GM12878 (cell line): ENCODE measurements at regions not wholly inside any gene's neighbourhood (a gene's known extent, or its start where the extent isn't known, plus 50 kb on each side); places are given as distances from the start of the nearest gene placed in this dataset.

Source experiments
- ATAC-seq: fragments of 200-7000 bp; cut with Tn5 transposase; 3 replicates; pipeline ENCODE4 v1.9.1; 2020; ENCODE audit warnings: mild to moderate bottlenecking, moderate library complexity
- BruUV-seq: library from RNA; stranded (reverse); fragments of 400-500 nt; replicated peaks from 2 replicates; lab custom pipeline; 2021; lab: Mats Ljungman, UMichigan
- CTCF ChIA-PET: fragments of 300-600 bp; sonication (Branson Sonifier 250); formaldehyde crosslinking; extraction: SDS; loops from one replicate; lab custom pipeline; 2021; ENCODE audit warnings: inconsistent platforms; lab: Yijun Ruan, JAX
- POLR2A ChIA-PET: fragments of 350-600 bp; formaldehyde crosslinking; extraction: SDS; loops from one replicate; lab custom pipeline; 2021; ENCODE audit warnings: inconsistent platforms; lab: Charles Lee
- RAD21 ChIA-PET: fragments of 300-600 bp; sonication (Branson Sonifier 250); formaldehyde crosslinking; loops from one replicate; lab custom pipeline; 2023; ENCODE audit warnings: antibody characterized with exemption; ENCODE audit not compliant: unreplicated experiment; lab: Charles Lee
- SMC1A ChIA-PET: fragments of 300-600 bp; sonication (Branson Sonifier 250); formaldehyde crosslinking; loops from one replicate; lab custom pipeline; 2023; ENCODE audit not compliant: unreplicated experiment, uncharacterized antibody; lab: Charles Lee
- DNase-seq: peaks from one replicate; pipeline ENCODE4 v3.0.0-alpha.2; 2011; ENCODE audit warnings: low read depth, low spot score
- FAIRE-seq: peaks from 3 replicates; lab custom pipeline; 2011; peaks lifted over from hg19 to GRCh38; lab: Jason Lieb, UNC
- H2AFZ ChIP-seq: 2 replicates; pipeline ENCODE4 v1.6.0; 2011; ENCODE audit warnings: low read depth, low read length, control low read depth; ENCODE audit not compliant: control insufficient read depth
- H3K27ac ChIP-seq: 2 replicates; pipeline ENCODE4 v1.5.1; 2011; ENCODE audit warnings: control low read depth; ENCODE audit not compliant: control insufficient read depth, insufficient read depth
- H3K27me3 ChIP-seq, 2 experiments: replicated peaks in 1 of 2; 2 replicates each; pipeline versions ENCODE4 v1.6.0 to v1.6.1; 2011; ENCODE audit warnings: low read length in 1 of 2; ENCODE audit not compliant: control insufficient read depth in 2 of 2, insufficient read depth in 2 of 2
- H3K36me3 ChIP-seq, 2 experiments: 2 replicates each; pipeline ENCODE4 v1.5.1; 2011; ENCODE audit warnings: low read length in 1 of 2; ENCODE audit not compliant: control insufficient read depth in 2 of 2, insufficient read depth in 2 of 2
- H3K4me1 ChIP-seq: 2 replicates; pipeline ENCODE4 v1.6.1; 2011; ENCODE audit warnings: mild to moderate bottlenecking, low read length, moderate library complexity, mixed read lengths; ENCODE audit not compliant: control insufficient read depth, insufficient read depth
- H3K4me2 ChIP-seq: 2 replicates; pipeline ENCODE4 v1.6.0; 2011; ENCODE audit warnings: control low read depth; ENCODE audit not compliant: control insufficient read depth, insufficient read depth
- H3K4me3 ChIP-seq: fragments of 200-600 bp; sonication (generic); 2 replicates; pipeline ENCODE4 v1.5.1; 2016
- H3K79me2 ChIP-seq: 2 replicates; pipeline ENCODE4 v1.6.0; 2011; ENCODE audit warnings: low read length; ENCODE audit not compliant: control insufficient read depth, insufficient read depth
- H3K9ac ChIP-seq: 2 replicates; pipeline ENCODE4 v1.8.0; 2011; ENCODE audit warnings: low read length, control low read depth, mixed read lengths; ENCODE audit not compliant: control insufficient read depth, insufficient read depth
- H3K9me3 ChIP-seq: replicated peaks from 3 replicates; pipeline ENCODE4 v1.5.1; 2011; ENCODE audit warnings: mild to moderate bottlenecking, low read length; ENCODE audit not compliant: control insufficient read depth, insufficient read depth
- H4K20me1 ChIP-seq: 2 replicates; pipeline ENCODE4 v1.6.0; 2011; ENCODE audit not compliant: control insufficient read depth, insufficient read depth
- ATF7 ChIP-seq: fragments of 450-650 bp; IDR thresholded peaks from 2 replicates; pipeline ENCODE4 v1.6.1; 2016; ENCODE audit warnings: low read depth, mild to moderate bottlenecking
- BCL11A ChIP-seq: IDR thresholded peaks from 2 replicates; pipeline ENCODE4 v1.6.1; 2011; ENCODE audit warnings: low read depth, low read length
- CBFB ChIP-seq: IDR thresholded peaks from 2 replicates; pipeline ENCODE4 v1.6.1; 2016; ENCODE audit warnings: antibody characterized with exemption, low read depth
- DPF2 ChIP-seq: fragments of 450-650 bp; IDR thresholded peaks from 2 replicates; pipeline ENCODE4 v1.6.1; 2017; ENCODE audit warnings: mild to moderate bottlenecking
- E2F8 ChIP-seq: fragments of 450-650 bp; IDR thresholded peaks from 2 replicates; pipeline ENCODE4 v1.6.1; 2018; ENCODE audit warnings: mild to moderate bottlenecking, low read depth, moderate library complexity; ENCODE audit not compliant: partially characterized antibody
- KLF5 ChIP-seq: fragments of 450-650 bp; IDR thresholded peaks from 2 replicates; pipeline ENCODE4 v1.6.1; 2014; ENCODE audit warnings: mild to moderate bottlenecking; ENCODE audit not compliant: partially characterized antibody
- LARP7 ChIP-seq: fragments of 450-650 bp; IDR thresholded peaks from 2 replicates; pipeline ENCODE4 v1.6.1; 2017; ENCODE audit warnings: mild to moderate bottlenecking
- MLLT1 ChIP-seq: fragments of 450-650 bp; IDR thresholded peaks from 2 replicates; pipeline ENCODE4 v1.6.1; 2016; ENCODE audit warnings: mild to moderate bottlenecking
- MTA2 ChIP-seq: fragments of 450-650 bp; IDR thresholded peaks from 2 replicates; pipeline ENCODE4 v1.6.1; 2016; ENCODE audit warnings: low read depth, mild to moderate bottlenecking, moderate library complexity
- NFYB ChIP-seq: IDR thresholded peaks from 2 replicates; pipeline ENCODE4 v1.6.1; 2011; ENCODE audit warnings: low read depth, mild to moderate bottlenecking, low read length, improper control_type of control experiment, moderate library complexity; ENCODE audit not compliant: insufficient read depth
- RAD21 ChIP-seq: IDR thresholded peaks from 2 replicates; pipeline ENCODE4 v1.6.1; 2011; ENCODE audit warnings: mild to moderate bottlenecking, low read depth, low read length, moderate library complexity; ENCODE audit not compliant: insufficient read depth
- RBBP5 ChIP-seq: fragments of 200-600 bp; sonication (generic); conservative IDR thresholded peaks from 2 replicates; pipeline ENCODE4 v1.6.1; 2016
- SP1 ChIP-seq: IDR thresholded peaks from one replicate; pipeline ENCODE4 v1.6.1; 2011; ENCODE audit warnings: low read depth, low read length
- YY1 ChIP-seq: IDR thresholded peaks from 2 replicates; pipeline ENCODE4 v1.6.1; 2011; ENCODE audit warnings: low read depth, mild to moderate bottlenecking, low read length
- ZBTB33 ChIP-seq: fragments of 450-650 bp; IDR thresholded peaks from 2 replicates; pipeline ENCODE4 v1.6.1; 2017; ENCODE audit warnings: mild to moderate bottlenecking
- ZNF217 ChIP-seq: fragments of 450-650 bp; IDR thresholded peaks from 2 replicates; pipeline ENCODE4 v1.6.1; 2017; ENCODE audit warnings: antibody characterized with exemption, mild to moderate bottlenecking
- WGBS: methylation state at CpG from one replicate; pipeline ENCODE4 v1.1.6; 2016; ENCODE audit warnings: low lambda C conversion rate; ENCODE audit not compliant: insufficient replicate concordance, insufficient coverage; ENCODE audit errors: missing lambda C conversion rate; 5-methylcytosine and 5-hydroxymethylcytosine counted together
- in situ Hi-C: fragments of 300-500 bp; cut with MboI; formaldehyde crosslinking; loops from 9 replicates; pipeline ENCODE4 v1.14.3; 2018; ENCODE audit warnings: mixed read lengths
- intact Hi-C: fragments of 100-400 bp; cut with micrococcal nuclease; formaldehyde crosslinking; loops from one replicate; pipeline ENCODE4 v1.14.2; 2022; ENCODE audit not compliant: unreplicated experiment

GRCh38 chr7:98515201-98515600, 101.9 kb upstream of the NPTX2 start:
- intact Hi-C loops, result no loop called here
- ATAC-seq, result no peak

More at GRCh38 chr7:98515201-98515600, 101.9 kb upstream of the NPTX2 start:
- Histone ChIP-seq H3K4me1 (no peaks in the 10 kb centered on the region), H3K27ac (no peak overlapping the region), H3K36me3 (no peaks in the 10 kb centered on the region), H3K4me2 (no peak overlapping the region), H2AFZ (no peak overlapping the region), H3K27me3 (no peaks in the 10 kb centered on the region), H3K9ac (no peak overlapping the region), H4K20me1 (no peaks in the 10 kb centered on the region), H3K9me3 (no peaks in the 10 kb centered on the region), H3K4me3 (no peak overlapping the region), H3K79me2 (no peaks in the 10 kb centered on the region)
- 30% methylated on average over 4 of the region's 4 CpGs for WGBS
- ChIA-PET SMC1A (no interaction called here), RAD21 (no interaction called here), CTCF (no interaction called here), POLR2A (no interaction called here)
- in situ Hi-C loops, result no loop called here
- BruUV-seq, result no TSS peak
- FAIRE-seq (no peak), DNase-seq (no peak)
- no peak for TF ChIP-seq CBFB
- no peak for TF ChIP-seq LARP7
- no peak for TF ChIP-seq RBBP5
- TF ChIP-seq DPF2, result no peak
- no peak for TF ChIP-seq RAD21
- TF ChIP-seq E2F8, result no peak
- no peak for TF ChIP-seq ZNF217
- no peak for TF ChIP-seq MLLT1
- TF ChIP-seq ATF7, result no peak
- TF ChIP-seq YY1, result no peak
- no peak for TF ChIP-seq MTA2
- no peak for TF ChIP-seq SP1
- no peak for TF ChIP-seq BCL11A
- no peak for TF ChIP-seq ZBTB33
- TF ChIP-seq KLF5, result no peak
- no peak for TF ChIP-seq NFYB
